ENCODE measurements at regions not wholly inside any gene's neighbourhood (a gene's known extent, or its start where the extent isn't known, plus 50 kb on each side); places are given as distances from the start of the nearest gene placed in this dataset.

DNA sequence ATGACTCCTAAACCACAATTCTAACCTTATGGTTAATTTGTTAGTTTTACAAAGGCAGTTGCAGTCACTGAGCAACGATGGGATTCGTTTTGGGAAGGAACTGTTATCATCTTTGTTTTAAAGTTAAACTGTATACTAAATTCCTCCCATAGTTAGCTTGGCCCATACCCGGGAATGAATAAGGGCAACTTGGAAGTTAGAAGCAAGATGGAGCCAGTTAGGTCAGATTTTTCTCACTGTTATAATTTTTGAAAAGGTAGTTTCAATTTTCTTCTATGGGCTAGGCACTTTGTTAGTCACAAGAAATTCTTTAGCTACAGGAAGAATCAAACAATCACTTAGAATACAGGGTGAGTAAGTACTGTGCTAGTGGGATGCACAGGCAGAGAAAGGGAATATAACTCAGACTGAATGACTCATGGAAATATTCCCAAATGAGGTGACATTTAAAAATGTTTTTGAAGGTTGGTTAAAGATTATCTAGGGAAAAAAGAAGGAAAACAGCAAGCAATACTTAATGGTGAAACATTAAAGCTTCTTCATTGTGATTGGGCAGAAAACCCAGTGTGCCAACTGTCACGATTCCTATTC, 153.6 kb downstream of the MAGEB17 start:
- TF ChIP-seq POLR2AphosphoS5 (IDR thresholded peaks at IDR 0.05) (no peak), CTCF (IDR thresholded peaks at IDR 0.05 in 8 of 11, conservative IDR thresholded peaks at IDR 0.05 in 3 of 11) (no peak), POLR2A (IDR thresholded peaks at IDR 0.05) (no peak)
- no peak for DNase-seq
- H3K27me3 ChIP-seq (replicated peaks in 1 of 7), result no peaks in the 10 kb centered on the region
- no peaks in the 10 kb centered on the region for H3K4me1 ChIP-seq
- 72 to 84% (median 73%) methylated on average over 4 of the region's 4 CpGs for WGBS, 5 donors
- no peak overlapping the region for H3K4me3 ChIP-seq
- intact Hi-C loops (cut with DNase I; ENCODE audit: low total_unique reads), result no loop called here
- H3K36me3 ChIP-seq, result no peaks in the 10 kb centered on the region
- no peaks in the 10 kb centered on the region for H3K9me3 ChIP-seq
- H3K27ac ChIP-seq, result no peak overlapping the region

DNA sequence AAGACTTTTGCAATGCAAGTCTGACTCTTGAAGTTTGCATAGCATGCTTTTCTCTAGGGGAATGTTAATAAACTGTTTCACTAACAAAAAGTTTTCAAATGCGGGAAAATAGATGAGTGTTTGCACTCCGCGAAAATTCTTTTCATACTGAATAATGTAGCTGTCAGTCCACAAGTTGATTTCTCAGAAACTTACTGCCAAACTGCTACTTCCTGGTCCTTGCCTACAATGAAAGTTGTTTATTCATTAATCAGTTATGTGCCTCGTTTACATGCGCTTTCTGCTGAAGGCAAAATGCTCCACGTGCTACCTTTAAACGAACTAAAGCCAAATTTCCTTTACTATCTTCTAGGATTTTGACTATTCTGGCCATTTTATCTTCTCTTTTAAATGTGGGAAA, 166.2 kb downstream of the MAGEB17 start:
- no peaks in the 10 kb centered on the region for H3K27me3 ChIP-seq (replicated peaks in 1 of 7)
- 80 to 95% (median 91%) methylated on average over 7 of the region's 7 CpGs for WGBS, 5 donors
- H3K27ac ChIP-seq, result no peak overlapping the region
- no peak overlapping the region for H3K4me3 ChIP-seq
- no peaks in the 10 kb centered on the region for H3K9me3 ChIP-seq
- no peaks in the 10 kb centered on the region for H3K36me3 ChIP-seq
- H3K4me1 ChIP-seq, result no peaks in the 10 kb centered on the region
- intact Hi-C loops (cut with DNase I; ENCODE audit: low total_unique reads), result no loop called here
- TF ChIP-seq POLR2AphosphoS5 (IDR thresholded peaks at IDR 0.05) (no peak), CTCF (IDR thresholded peaks at IDR 0.05 in 8 of 11, conservative IDR thresholded peaks at IDR 0.05 in 3 of 11) (no peak), POLR2A (IDR thresholded peaks at IDR 0.05) (no peak)
- DNase-seq, result no peak

GRCh38 chrX:16335181-16335580, 167.9 kb downstream of the MAGEB17 start:
- peaks cover 0 to 8% (median 0%) of the 10 kb centered on the region in 8 donors for H3K9me3 ChIP-seq
- WGBS, 5 donors, result 53 to 100% (median 64%) methylated on average over 1 of the region's 1 CpG

More at GRCh38 chrX:16335181-16335580, 167.9 kb downstream of the MAGEB17 start:
- H3K4me1 ChIP-seq, result no peaks in the 10 kb centered on the region
- intact Hi-C loops (cut with DNase I; ENCODE audit: low total_unique reads), result no loop called here
- no peaks in the 10 kb centered on the region for H3K27me3 ChIP-seq (replicated peaks in 1 of 7)
- DNase-seq, result no peak
- no peaks in the 10 kb centered on the region for H3K36me3 ChIP-seq
- no peak for TF ChIP-seq POLR2A (IDR thresholded peaks at IDR 0.05)
- TF ChIP-seq CTCF (IDR thresholded peaks at IDR 0.05 in 8 of 11, conservative IDR thresholded peaks at IDR 0.05 in 3 of 11), result no peak
- TF ChIP-seq POLR2AphosphoS5 (IDR thresholded peaks at IDR 0.05), result no peak
- H3K4me3 ChIP-seq, result no peak overlapping the region
- H3K27ac ChIP-seq, result no peak overlapping the region
